GM12878 (cell line): ENCODE measurements at regions not wholly inside any gene's neighbourhood (a gene's known extent, or its start where the extent isn't known, plus 50 kb on each side); places are given as distances from the start of the nearest gene placed in this dataset.

ENCODE experiments used
- CHD2 ChIP-seq: IDR thresholded peaks from 2 replicates; pipeline ENCODE4 v1.6.1; 2011; ENCODE audit warnings: low read depth, low read length, improper control_type of control experiment, borderline replicate concordance
- CTCF ChIP-seq, 3 experiments: IDR thresholded peaks in 2 of 3; conservative IDR thresholded peaks in 1 of 3; 2 replicates each; pipeline ENCODE4 v1.5.1; 2011; ENCODE audit warnings: low read depth in 3 of 3, low read length in 3 of 3, mild to moderate bottlenecking in 3 of 3, control low read depth in 2 of 3, moderate library complexity in 2 of 3, inconsistent platforms in 1 of 3, mixed read lengths in 1 of 3; ENCODE audit not compliant: control insufficient read depth in 2 of 3, insufficient read depth in 1 of 3; ENCODE audit errors: extremely low read depth in 1 of 3
- EP300 ChIP-seq, 2 experiments: fragments of 150-350 bp in 1 of 2; IDR thresholded peaks; 2 replicates each; pipeline ENCODE4 v1.6.1; 2011 to 2012; ENCODE audit warnings: low read depth in 2 of 2, low read length in 2 of 2, borderline replicate concordance in 1 of 2, improper control_type of control experiment in 1 of 2, inconsistent platforms in 1 of 2; ENCODE audit not compliant: control insufficient read depth in 1 of 2
- POLR2A ChIP-seq: IDR thresholded peaks from 2 replicates; pipeline ENCODE4 v1.6.1; 2011; ENCODE audit warnings: low read depth, mild to moderate bottlenecking, low read length

GRCh38 chr2:65529419-65529818, 97.0 kb upstream of the SPRED2 start:
- TF ChIP-seq CHD2 (no peak), POLR2A (no peak), EP300 (IDR thresholded peaks at IDR 0.05; ENCODE audit: borderline replicate concordance in 1 of 2, control insufficient read depth in 1 of 2, low read depth in 2 of 2, low read length in 2 of 2) (no peak), CTCF (IDR thresholded peaks at IDR 0.05 in 2 of 3, conservative IDR thresholded peaks at IDR 0.05 in 1 of 3; ENCODE audit: control insufficient read depth in 2 of 3, extremely low read depth in 1 of 3, insufficient read depth in 1 of 3, low read depth in 3 of 3, low read length in 3 of 3) (no peak)
